ENCODE measurements at regions not wholly inside any gene's neighbourhood (a gene's known extent, or its start where the extent isn't known, plus 50 kb on each side); places are given as distances from the start of the nearest gene placed in this dataset.

DNA sequence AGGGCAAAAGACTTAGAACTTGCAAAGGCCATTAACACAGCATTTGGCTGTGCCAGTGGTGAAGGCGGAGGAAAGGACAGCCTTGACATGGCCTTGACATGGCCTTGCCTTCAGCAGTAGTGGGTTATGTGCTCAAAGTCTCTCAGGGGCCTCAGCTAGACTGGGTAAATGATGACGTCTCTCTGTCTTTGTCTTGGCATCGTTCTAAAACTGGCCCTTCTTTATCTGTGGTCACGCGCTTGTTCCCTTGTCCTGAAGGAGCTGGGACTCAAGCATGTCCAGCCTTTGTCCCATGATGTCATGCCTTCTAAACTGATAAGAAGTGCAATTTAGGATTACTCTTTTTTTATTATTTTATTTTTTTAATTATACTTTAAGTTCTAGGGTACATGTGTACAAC lies 88.7 kb upstream of the ATP10B start (continued):
- TF ChIP-seq NFIC (IDR thresholded peaks at IDR 0.05; ENCODE audit: low read depth, low read length) (no peak), ZNF24 (IDR thresholded peaks at IDR 0.05) (no peak), NR2C1 (IDR thresholded peaks at IDR 0.05) (no peak), ZNF687 (IDR thresholded peaks at IDR 0.05) (no peak), CBX5 (IDR thresholded peaks at IDR 0.05; ENCODE audit: low read depth) (no peak), BRCA1 (IDR thresholded peaks at IDR 0.05; ENCODE audit: low read depth, low read length) (no peak), NBN (IDR thresholded peaks at IDR 0.05) (no peak), MXI1 (IDR thresholded peaks at IDR 0.05; ENCODE audit: low read depth, low read length) (no peak)

DNA sequence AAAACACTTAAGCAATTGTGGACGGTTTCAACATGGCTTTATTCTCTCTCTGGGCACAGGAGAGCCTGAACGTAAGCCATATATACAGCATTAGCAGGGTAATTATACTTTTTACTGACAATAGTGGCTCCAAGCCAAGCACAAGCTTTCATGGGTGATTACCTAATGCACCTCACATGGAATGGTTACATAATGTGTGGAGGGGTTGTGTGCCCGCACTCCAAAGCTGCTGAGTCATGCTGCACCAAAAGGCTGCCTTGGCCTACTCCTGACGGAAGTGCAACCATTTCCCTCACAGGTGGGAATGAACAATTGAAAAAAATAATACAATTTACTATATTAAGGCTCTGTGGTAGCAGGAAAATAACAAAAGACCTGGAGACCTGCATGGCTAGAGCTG lies 86.5 kb upstream of the ATP10B start:
- Histone ChIP-seq H3K79me2 (ENCODE audit: control insufficient read depth, insufficient read depth, low read length) (no peaks in the 10 kb centered on the region), H4K20me1 (ENCODE audit: control insufficient read depth, insufficient read depth) (no peaks in the 10 kb centered on the region), H3K9ac (ENCODE audit: control insufficient read depth, insufficient read depth, low read length) (no peak overlapping the region), H3K27me3 (replicated peaks in 1 of 2; ENCODE audit: control insufficient read depth in 2 of 2, insufficient read depth in 2 of 2, low read length in 1 of 2) (no peaks in the 10 kb centered on the region), H3K4me3 (no peak overlapping the region), H3K27ac (ENCODE audit: control insufficient read depth, insufficient read depth) (no peak overlapping the region), H3K4me1 (ENCODE audit: control insufficient read depth, insufficient read depth, low read length) (no peaks in the 10 kb centered on the region), H3K4me2 (ENCODE audit: control insufficient read depth, insufficient read depth) (no peak overlapping the region), H3K36me3 (ENCODE audit: control insufficient read depth in 2 of 2, insufficient read depth in 2 of 2, low read length in 1 of 2) (no peaks in the 10 kb centered on the region), H3K9me3 (replicated peaks; ENCODE audit: control insufficient read depth, insufficient read depth, low read length) (no peaks in the 10 kb centered on the region), H2AFZ (ENCODE audit: control insufficient read depth, low read depth, low read length) (no peak overlapping the region)
- ATAC-seq (no peak), FAIRE-seq (no peak), DNase-seq (ENCODE audit: low read depth, low spot score) (no peak)
- intact Hi-C loops (cut with micrococcal nuclease; ENCODE audit: unreplicated experiment) = no loop called here
- no TSS peak for BruUV-seq (replicated peaks)
- ChIA-PET CTCF (no interaction called here), POLR2A (no interaction called here), RAD21 (ENCODE audit: unreplicated experiment) (no interaction called here), SMC1A (ENCODE audit: uncharacterized antibody, unreplicated experiment) (no interaction called here)
- 38% methylated on average over 4 of the region's 4 CpGs for WGBS (ENCODE audit: insufficient coverage, insufficient replicate concordance, low lambda C conversion rate, missing lambda C conversion rate)
- in situ Hi-C loops (cut with MboI) = no loop called here
- no peak for TF ChIP-seq RUNX3 (IDR thresholded peaks at IDR 0.05; ENCODE audit: low read length)
- TF ChIP-seq NR2C1 (IDR thresholded peaks at IDR 0.05) = no peak
- TF ChIP-seq, protein P1, sequence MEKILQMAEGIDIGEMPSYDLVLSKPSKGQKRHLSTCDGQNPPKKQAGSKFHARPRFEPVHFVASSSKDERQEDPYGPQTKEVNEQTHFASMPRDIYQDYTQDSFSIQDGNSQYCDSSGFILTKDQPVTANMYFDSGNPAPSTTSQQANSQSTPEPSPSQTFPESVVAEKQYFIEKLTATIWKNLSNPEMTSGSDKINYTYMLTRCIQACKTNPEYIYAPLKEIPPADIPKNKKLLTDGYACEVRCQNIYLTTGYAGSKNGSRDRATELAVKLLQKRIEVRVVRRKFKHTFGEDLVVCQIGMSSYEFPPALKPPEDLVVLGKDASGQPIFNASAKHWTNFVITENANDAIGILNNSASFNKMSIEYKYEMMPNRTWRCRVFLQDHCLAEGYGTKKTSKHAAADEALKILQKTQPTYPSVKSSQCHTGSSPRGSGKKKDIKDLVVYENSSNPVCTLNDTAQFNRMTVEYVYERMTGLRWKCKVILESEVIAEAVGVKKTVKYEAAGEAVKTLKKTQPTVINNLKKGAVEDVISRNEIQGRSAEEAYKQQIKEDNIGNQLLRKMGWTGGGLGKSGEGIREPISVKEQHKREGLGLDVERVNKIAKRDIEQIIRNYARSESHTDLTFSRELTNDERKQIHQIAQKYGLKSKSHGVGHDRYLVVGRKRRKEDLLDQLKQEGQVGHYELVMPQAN (conservative IDR thresholded peaks at IDR 0.05) = no peak
- no peak for TF ChIP-seq ZSCAN29 (IDR thresholded peaks at IDR 0.05)
- no peak for TF ChIP-seq ZBTB11 (CRISPR knock-in tag; IDR thresholded peaks at IDR 0.05)
- TF ChIP-seq BACH1 (IDR thresholded peaks at IDR 0.05; ENCODE audit: borderline replicate concordance) = no peak
- no peak for TF ChIP-seq BHLHE40 (IDR thresholded peaks at IDR 0.05; ENCODE audit: borderline replicate concordance in 1 of 2, low read depth in 2 of 2, low read length in 1 of 2)
- no peak for TF ChIP-seq SREBF2 (IDR thresholded peaks at IDR 0.05; ENCODE audit: low read length)
- no peak for TF ChIP-seq HDAC6 (IDR thresholded peaks at IDR 0.05; ENCODE audit: unreplicated experiment)
- no peak for TF ChIP-seq STAT1 (conservative IDR thresholded peaks at IDR 0.05)

Measured in GM12878 (cell line).